ENCODE measurements at regions not wholly inside any gene's neighbourhood (a gene's known extent, or its start where the extent isn't known, plus 50 kb on each side); places are given as distances from the start of the nearest gene placed in this dataset.

DNA sequence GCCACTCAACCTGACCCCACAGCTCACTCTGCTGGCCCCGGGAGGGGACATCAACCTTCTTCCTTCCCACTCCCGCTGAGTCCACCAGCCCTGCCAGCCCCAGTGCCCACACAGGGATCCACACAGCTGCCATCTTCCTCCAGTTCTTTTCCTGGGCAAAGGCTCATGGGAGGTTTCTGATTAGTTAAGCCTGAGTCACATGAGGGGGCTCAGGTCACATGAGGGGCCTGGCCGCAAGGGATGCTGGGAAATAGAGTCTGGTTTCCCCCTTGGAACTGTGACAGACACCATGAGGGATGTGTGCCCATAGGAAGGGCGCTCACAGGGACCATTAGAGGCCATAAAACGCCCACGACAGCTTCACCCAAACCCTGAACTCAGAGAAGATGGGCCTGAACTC lies 228.7 kb upstream of the SFSWAP start:
- BruUV-seq (replicated peaks): no TSS peak
- ChIA-PET POLR2A (no interaction called here), CTCF (interaction anchor here (0.9 kb wide), 1 partner anchor 9 kb away, joined by 3 read pairs; no protein-coding TSS in a partner anchor)
- no peak overlapping the region for H3K4me3 Mint-ChIP-seq (ENCODE audit: unreplicated experiment)
- TF ChIP-seq CTCF (IDR thresholded peaks at IDR 0.05; ENCODE audit: unreplicated experiment): no peak
- intact Hi-C loops (cut with micrococcal nuclease): no loop called here
- no peaks in the 10 kb centered on the region for H3K36me3 Mint-ChIP-seq (ENCODE audit: insufficient read depth, unreplicated experiment)
- H3K27ac Mint-ChIP-seq (ENCODE audit: low read depth, unreplicated experiment): no peak overlapping the region
- H3K27me3 Mint-ChIP-seq (ENCODE audit: insufficient read depth, unreplicated experiment): peaks cover 9% of the 10 kb centered on the region
- peaks cover 9% of the 10 kb centered on the region for H3K4me1 Mint-ChIP-seq (ENCODE audit: insufficient read depth, unreplicated experiment)
- no peaks in the 10 kb centered on the region for H3K9me3 Mint-ChIP-seq (ENCODE audit: unreplicated experiment)
- no peak for DNase-seq (ENCODE audit: unreplicated experiment)

DNA sequence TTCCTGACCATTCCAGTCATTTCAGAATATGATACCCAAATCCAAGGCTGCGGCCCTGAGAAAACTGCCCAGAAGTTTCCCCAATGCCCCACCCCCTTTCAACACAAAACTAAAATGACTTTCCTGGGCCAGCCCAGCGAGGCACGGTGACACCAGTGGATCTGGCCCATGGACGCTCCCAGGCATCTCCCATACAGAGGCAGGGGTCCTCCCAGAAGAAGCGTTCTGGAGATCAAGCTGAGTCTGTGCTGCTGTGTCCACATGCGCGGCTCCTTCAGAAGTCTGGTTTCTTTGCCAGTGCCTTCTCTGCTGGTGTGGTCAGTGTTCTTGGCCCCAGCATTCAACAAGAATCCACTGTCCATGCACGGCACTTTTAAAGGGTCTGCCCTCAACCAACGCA lies 228.2 kb upstream of the SFSWAP start:
- Mint-ChIP-seq H3K9me3 (ENCODE audit: unreplicated experiment) (no peaks in the 10 kb centered on the region), H3K27me3 (ENCODE audit: insufficient read depth, unreplicated experiment) (peaks cover 9% of the 10 kb centered on the region), H3K36me3 (ENCODE audit: insufficient read depth, unreplicated experiment) (no peaks in the 10 kb centered on the region), H3K27ac (ENCODE audit: low read depth, unreplicated experiment) (no peak overlapping the region), H3K4me1 (ENCODE audit: insufficient read depth, unreplicated experiment) (peaks cover 14% of the 10 kb centered on the region), H3K4me3 (ENCODE audit: unreplicated experiment) (no peak overlapping the region)
- CTCF ChIA-PET: interaction anchor here (0.9 kb wide), 1 partner anchor 10 kb away, joined by 3 read pairs; no protein-coding TSS in a partner anchor
- TF ChIP-seq CTCF (IDR thresholded peaks at IDR 0.05; ENCODE audit: unreplicated experiment): no peak
- DNase-seq (ENCODE audit: unreplicated experiment): no peak
- intact Hi-C loops (cut with micrococcal nuclease): no loop called here
- POLR2A ChIA-PET: no interaction called here
- BruUV-seq (replicated peaks): no TSS peak

DNA sequence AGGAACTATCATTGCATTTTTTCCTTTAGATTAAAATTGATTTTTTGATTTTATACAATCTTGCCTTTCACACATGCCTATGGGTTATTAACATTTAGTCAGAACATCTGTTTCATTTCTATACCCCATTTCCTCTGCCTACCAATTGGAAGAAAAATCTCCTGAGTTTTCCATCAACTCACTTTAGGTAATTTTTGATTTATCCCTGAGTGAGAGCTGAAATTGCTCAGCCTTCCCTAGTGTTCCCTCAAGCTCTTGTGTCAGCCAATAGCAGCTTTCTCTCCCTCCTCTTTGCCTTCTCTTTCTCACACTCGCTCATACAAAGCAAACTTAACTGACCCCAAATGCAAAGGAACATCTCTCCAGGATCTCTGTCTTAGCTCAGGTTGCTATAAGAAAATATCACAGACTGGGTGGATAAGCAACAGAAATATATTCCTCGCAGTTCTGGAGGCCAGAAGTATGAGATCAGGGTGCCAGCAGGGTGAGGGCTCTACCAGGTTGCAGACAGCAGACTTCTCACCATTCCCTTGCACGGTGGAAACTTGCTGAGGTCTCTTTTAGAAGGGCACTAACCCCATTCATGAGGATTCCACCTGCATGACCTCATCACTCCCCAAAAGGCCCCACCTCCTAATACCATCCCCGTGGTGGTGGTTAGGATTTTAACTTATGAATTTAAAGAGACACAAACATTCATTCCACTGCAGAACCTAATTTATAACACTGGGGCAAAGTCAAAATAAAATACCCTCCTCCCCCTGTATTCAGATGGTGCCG lies 224.2 kb upstream of the SFSWAP start:
- H3K36me3 Mint-ChIP-seq (ENCODE audit: insufficient read depth, unreplicated experiment): no peaks in the 10 kb centered on the region
- TF ChIP-seq CTCF (IDR thresholded peaks at IDR 0.05; ENCODE audit: unreplicated experiment): no peak
- no peak for DNase-seq (ENCODE audit: unreplicated experiment)
- no peaks in the 10 kb centered on the region for H3K27me3 Mint-ChIP-seq (ENCODE audit: insufficient read depth, unreplicated experiment)
- POLR2A ChIA-PET: interaction anchor here (0.7 to 1.5 kb wide), 6 partner anchors 10 to 1201 kb away, joined by 3 to 9 read pairs (median 3); no protein-coding TSS in a partner anchor
- H3K4me1 Mint-ChIP-seq (ENCODE audit: insufficient read depth, unreplicated experiment): peaks cover 23% of the 10 kb centered on the region
- H3K27ac Mint-ChIP-seq (ENCODE audit: low read depth, unreplicated experiment): peak overlapping the region; percentile 24
- no TSS peak for BruUV-seq (replicated peaks)
- no peaks in the 10 kb centered on the region for H3K9me3 Mint-ChIP-seq (ENCODE audit: unreplicated experiment)
- H3K4me3 Mint-ChIP-seq (ENCODE audit: unreplicated experiment): peak overlapping the region; percentile 35
- intact Hi-C loops (cut with micrococcal nuclease): no loop called here
- CTCF ChIA-PET: interaction anchor here (0.6 to 1.2 kb wide), 3 partner anchors 34 to 382 kb away, joined by 3 to 6 read pairs (median 6); no protein-coding TSS in a partner anchor

DNA sequence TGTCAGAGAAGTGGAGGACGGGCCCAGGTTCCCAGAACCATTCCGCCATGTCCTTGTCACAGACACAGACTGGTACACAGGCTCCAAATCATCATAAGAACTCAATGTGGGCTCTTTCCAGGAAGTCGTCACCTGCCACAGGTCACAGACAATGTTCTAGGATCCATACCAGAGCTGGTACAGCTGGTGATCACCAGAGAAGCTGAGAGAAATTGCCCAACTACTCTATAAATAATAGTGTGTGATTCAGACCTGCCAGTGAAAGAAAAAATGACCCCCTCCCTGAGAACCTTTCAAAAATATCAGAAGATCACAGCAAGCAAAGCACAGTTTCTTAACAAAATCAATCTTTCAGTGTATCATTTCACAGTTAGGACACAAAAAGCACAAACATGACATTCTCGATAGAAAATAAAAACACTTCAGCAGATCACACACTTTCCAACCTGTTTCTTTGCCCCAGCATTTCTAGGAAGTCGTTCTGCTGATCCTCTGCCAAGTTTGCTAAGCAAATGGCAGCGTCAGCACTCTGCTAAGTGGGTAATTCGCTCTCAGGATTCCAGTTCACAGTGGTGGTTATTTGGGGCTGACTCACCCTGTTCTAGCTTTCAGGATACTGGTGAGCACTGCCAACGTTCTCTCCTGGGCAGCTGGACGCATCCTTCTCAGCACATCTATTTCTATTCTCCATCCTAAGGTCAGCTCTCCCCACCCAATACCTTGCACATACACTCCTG lies 223.3 kb upstream of the SFSWAP start:
- POLR2A ChIA-PET: interaction anchor here (0.5 to 1.5 kb wide), 8 partner anchors 10 to 1201 kb away, joined by 3 to 9 read pairs (median 3); no protein-coding TSS in a partner anchor

More for the DNA sequence above, 223.3 kb upstream of the SFSWAP start:
- Mint-ChIP-seq H3K9me3 (ENCODE audit: unreplicated experiment) (no peaks in the 10 kb centered on the region), H3K36me3 (ENCODE audit: insufficient read depth, unreplicated experiment) (no peaks in the 10 kb centered on the region), H3K4me1 (ENCODE audit: insufficient read depth, unreplicated experiment) (peaks cover 23% of the 10 kb centered on the region), H3K4me3 (ENCODE audit: unreplicated experiment) (peak overlapping the region; percentile 35), H3K27ac (ENCODE audit: low read depth, unreplicated experiment) (peak overlapping the region; percentile 24), H3K27me3 (ENCODE audit: insufficient read depth, unreplicated experiment) (no peaks in the 10 kb centered on the region)
- no TSS peak for BruUV-seq (replicated peaks)
- TF ChIP-seq CTCF (IDR thresholded peaks at IDR 0.05; ENCODE audit: unreplicated experiment): no peak
- peak; percentile 87 for DNase-seq (ENCODE audit: unreplicated experiment)
- CTCF ChIA-PET: interaction anchor here (0.6 to 1.2 kb wide), 4 partner anchors 34 to 382 kb away, joined by 3 to 6 read pairs (median 6); no protein-coding TSS in a partner anchor
- intact Hi-C loops (cut with micrococcal nuclease): no loop called here

All from MCF 10A (cell line).